Pulmonary artery endothelial cell (primary cell): ENCODE measurements at regions not wholly inside any gene's neighbourhood (a gene's known extent, or its start where the extent isn't known, plus 50 kb on each side); places are given as distances from the start of the nearest gene placed in this dataset.
"Not testable (repeated sequence)": the region's sequence is repeated elsewhere in the genome, so short reads cannot be mapped to it uniquely, and the experiment has no call there.

Experiments
- DNase-seq: peaks from one replicate; pipeline ENCODE4 v3.0.0-alpha.2; 2011; ENCODE audit warnings: low read depth, low spot score

- no peak for DNase-seq
Measured at GRCh38 chr9:28092981-28093936, 520.0 kb upstream of the C9orf72 start.

- DNase-seq: no peak
Measured at GRCh38 chr9:28101509-28101908, 528.2 kb upstream of the C9orf72 start.

GRCh38 chr9:28105001-28105400, 531.7 kb upstream of the C9orf72 start:
- no peak for DNase-seq

- no peak for DNase-seq
Measured at GRCh38 chr9:28120184-28120583, 546.9 kb upstream of the C9orf72 start.

GRCh38 chr9:28120626-28121025, 547.3 kb upstream of the C9orf72 start:
- no peak for DNase-seq

- DNase-seq: no peak
Measured at GRCh38 chr9:28121366-28121765, 548.1 kb upstream of the C9orf72 start.

GRCh38 chr9:28124917-28125316, 551.6 kb upstream of the C9orf72 start:
- no peak for DNase-seq

GRCh38 chr9:28127101-28127500, 553.8 kb upstream of the C9orf72 start:
- DNase-seq: no peak

- no peak for DNase-seq
Measured at GRCh38 chr9:28134446-28134976, 561.2 kb upstream of the C9orf72 start.

- DNase-seq: no peak
Measured at GRCh38 chr9:28135549-28135948, 562.3 kb upstream of the C9orf72 start.

- no peak for DNase-seq
Measured at GRCh38 chr9:28136113-28136512, 562.8 kb upstream of the C9orf72 start.

GRCh38 chr9:28147430-28147829, 574.1 kb upstream of the C9orf72 start:
- DNase-seq: not testable (repeated sequence)

- not testable (repeated sequence) for DNase-seq
Measured at GRCh38 chr9:28147923-28148597, 574.8 kb upstream of the C9orf72 start.

GRCh38 chr9:28149361-28150050, 576.2 kb upstream of the C9orf72 start:
- DNase-seq: not testable (repeated sequence)

GRCh38 chr9:28155067-28155466, 581.8 kb upstream of the C9orf72 start:
- no peak for DNase-seq

- DNase-seq: no peak
Measured at GRCh38 chr9:28155671-28156070, 582.4 kb upstream of the C9orf72 start.

GRCh38 chr9:28158451-28158850, 585.2 kb upstream of the C9orf72 start:
- no peak for DNase-seq

- no peak for DNase-seq
Measured at GRCh38 chr9:28163619-28164018, 590.3 kb upstream of the C9orf72 start.

- no peak for DNase-seq
Measured at GRCh38 chr9:28166179-28166578, 592.9 kb upstream of the C9orf72 start.

GRCh38 chr9:28177142-28177541, 603.9 kb upstream of the C9orf72 start:
- DNase-seq: no peak

GRCh38 chr9:28177925-28178324, 604.6 kb upstream of the C9orf72 start:
- DNase-seq: no peak

GRCh38 chr9:28179893-28180292, 606.6 kb upstream of the C9orf72 start:
- no peak for DNase-seq
